ENCODE measurements at regions not wholly inside any gene's neighbourhood (a gene's known extent, or its start where the extent isn't known, plus 50 kb on each side); places are given as distances from the start of the nearest gene placed in this dataset.
A peak's percentile ranks its signal among the peaks of the same experiment; 100 is the strongest.
"Not testable (repeated sequence)": the region's sequence is repeated elsewhere in the genome, so short reads cannot be mapped to it uniquely, and the experiment has no call there.

DNA sequence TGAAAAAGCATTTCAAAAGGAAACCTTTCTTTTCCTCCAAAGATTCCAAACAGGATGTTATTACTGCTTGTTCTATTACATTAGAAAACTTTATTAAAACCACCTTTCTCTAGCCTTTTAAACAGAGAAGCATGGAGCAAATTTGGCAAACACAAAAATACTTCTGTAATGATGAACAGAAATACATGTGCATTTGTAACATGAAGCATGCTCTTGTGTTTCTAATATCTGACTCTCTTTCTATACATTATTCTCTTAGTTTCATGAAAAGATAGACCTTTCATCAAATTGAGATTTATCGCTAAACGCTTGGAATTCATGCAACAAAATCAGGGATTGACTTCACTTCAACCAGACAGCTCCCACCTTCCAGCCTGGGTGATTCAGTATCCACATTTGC is 152.8 kb upstream of the IRS2 start:
- DNase-seq: no peak
- H3K4me1 ChIP-seq (ENCODE audit: control insufficient read depth, insufficient read depth, low read length): no peaks in the 10 kb centered on the region
- no peak overlapping the region for H3K27ac Mint-ChIP-seq
- no peak overlapping the region for H3K9ac ChIP-seq (ENCODE audit: extremely low read depth, low read length, poor library complexity, severe bottlenecking)
- 96 to 100% methylated on average over 2 of the region's 2 CpGs for WGBS, 2 experiments (ENCODE audit: insufficient coverage in 1 of 2, insufficient read length in 1 of 2)
- no peaks in the 10 kb centered on the region for H3K27me3 Mint-ChIP-seq (ENCODE audit: insufficient read depth)
- no peaks in the 10 kb centered on the region for H3K27me3 ChIP-seq (ENCODE audit: control insufficient read depth, insufficient read depth, low read length, poor library complexity, severe bottlenecking)
- H3K9me3 Mint-ChIP-seq: peaks cover 3% of the 10 kb centered on the region
- no peaks in the 10 kb centered on the region for H3K36me3 Mint-ChIP-seq (ENCODE audit: low read depth)
- H3K9me3 ChIP-seq (ENCODE audit: control insufficient read depth, low read length): no peaks in the 10 kb centered on the region
- TF ChIP-seq CTCF (conservative IDR thresholded peaks at IDR 0.05): no peak
- H3K4me3 Mint-ChIP-seq: no peak overlapping the region
- no peak overlapping the region for H3K4me3 ChIP-seq (ENCODE audit: low read length)
- no peaks in the 10 kb centered on the region for H3K4me1 Mint-ChIP-seq
- no peak overlapping the region for H3K27ac ChIP-seq (ENCODE audit: low read depth, low read length)
- no peaks in the 10 kb centered on the region for H3K36me3 ChIP-seq (ENCODE audit: control insufficient read depth, insufficient read depth, low read length)

GRCh38 chr13:109938255-109938936 is 152.0 kb upstream of the IRS2 start:
- H3K27ac ChIP-seq (ENCODE audit: low read depth, low read length): no peak overlapping the region
- no peak overlapping the region for H3K4me3 Mint-ChIP-seq
- no peaks in the 10 kb centered on the region for H3K4me1 Mint-ChIP-seq
- H3K9ac ChIP-seq (ENCODE audit: extremely low read depth, low read length, poor library complexity, severe bottlenecking): no peak overlapping the region
- no peaks in the 10 kb centered on the region for H3K27me3 Mint-ChIP-seq (ENCODE audit: insufficient read depth)
- no peak overlapping the region for H3K4me3 ChIP-seq (ENCODE audit: low read length)
- H3K4me1 ChIP-seq (ENCODE audit: control insufficient read depth, insufficient read depth, low read length): no peaks in the 10 kb centered on the region
- H3K9me3 ChIP-seq (ENCODE audit: control insufficient read depth, low read length): no peaks in the 10 kb centered on the region
- DNase-seq: no peak
- 88 to 98% methylated on average over 7 to 10 of the region's 10 CpGs for WGBS, 2 experiments (ENCODE audit: insufficient coverage in 1 of 2, insufficient read length in 1 of 2)
- peaks cover 2% of the 10 kb centered on the region for H3K9me3 Mint-ChIP-seq
- no peaks in the 10 kb centered on the region for H3K36me3 ChIP-seq (ENCODE audit: control insufficient read depth, insufficient read depth, low read length)
- H3K27me3 ChIP-seq (ENCODE audit: control insufficient read depth, insufficient read depth, low read length, poor library complexity, severe bottlenecking): no peaks in the 10 kb centered on the region
- H3K27ac Mint-ChIP-seq: no peak overlapping the region
- TF ChIP-seq CTCF (conservative IDR thresholded peaks at IDR 0.05): no peak
- H3K36me3 Mint-ChIP-seq (ENCODE audit: low read depth): no peaks in the 10 kb centered on the region

DNA sequence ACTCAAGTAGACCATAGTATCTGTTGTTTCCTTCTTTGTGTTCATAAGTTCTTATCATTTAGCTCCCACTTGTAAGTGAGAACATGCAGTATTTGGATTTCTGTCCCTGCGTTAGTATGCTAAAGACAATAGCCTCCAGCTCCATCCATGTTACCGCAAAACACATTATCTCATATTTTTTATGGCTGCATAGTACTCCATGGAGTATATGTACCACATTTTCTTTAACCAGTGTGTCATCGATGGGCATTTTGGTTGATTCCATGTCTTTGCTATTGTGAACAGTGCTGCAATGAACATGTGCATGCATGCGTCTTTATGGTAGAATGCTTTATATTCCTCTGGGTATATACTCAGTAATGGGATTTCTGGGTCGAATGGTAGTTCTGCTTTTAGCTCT is 148.1 kb upstream of the IRS2 start:
- H3K4me3 Mint-ChIP-seq; H3K36me3 ChIP-seq (ENCODE audit: control insufficient read depth, insufficient read depth, low read length); H3K9me3 ChIP-seq (ENCODE audit: control insufficient read depth, low read length); H3K9ac ChIP-seq (ENCODE audit: extremely low read depth, low read length, poor library complexity, severe bottlenecking); H3K27ac ChIP-seq (ENCODE audit: low read depth, low read length); H3K9me3 Mint-ChIP-seq; DNase-seq; H3K27ac Mint-ChIP-seq; H3K36me3 Mint-ChIP-seq (ENCODE audit: low read depth); H3K4me3 ChIP-seq (ENCODE audit: low read length); H3K27me3 ChIP-seq (ENCODE audit: control insufficient read depth, insufficient read depth, low read length, poor library complexity, severe bottlenecking); H3K4me1 ChIP-seq (ENCODE audit: control insufficient read depth, insufficient read depth, low read length); H3K4me1 Mint-ChIP-seq; H3K27me3 Mint-ChIP-seq (ENCODE audit: insufficient read depth): not testable (repeated sequence)
- WGBS, 2 experiments (ENCODE audit: insufficient coverage in 1 of 2, insufficient read length in 1 of 2): 74 to 94% methylated on average over 2 to 5 of the region's 5 CpGs

- no peak overlapping the region for H3K4me3 Mint-ChIP-seq
- WGBS, 2 experiments (ENCODE audit: insufficient coverage in 1 of 2, insufficient read length in 1 of 2): 80 to 100% methylated on average over 1 to 5 of the region's 7 CpGs
- H3K27ac ChIP-seq (ENCODE audit: low read depth, low read length): no peak overlapping the region
- H3K4me3 ChIP-seq (ENCODE audit: low read length): no peak overlapping the region
- DNase-seq: peak; percentile 51
- H3K4me1 ChIP-seq (ENCODE audit: control insufficient read depth, insufficient read depth, low read length): no peaks in the 10 kb centered on the region
- no peaks in the 10 kb centered on the region for H3K27me3 ChIP-seq (ENCODE audit: control insufficient read depth, insufficient read depth, low read length, poor library complexity, severe bottlenecking)
- H3K27me3 Mint-ChIP-seq (ENCODE audit: insufficient read depth): no peaks in the 10 kb centered on the region
- no peaks in the 10 kb centered on the region for H3K4me1 Mint-ChIP-seq
- H3K9me3 Mint-ChIP-seq: no peaks in the 10 kb centered on the region
- H3K9ac ChIP-seq (ENCODE audit: extremely low read depth, low read length, poor library complexity, severe bottlenecking): no peak overlapping the region
- TF ChIP-seq CTCF (conservative IDR thresholded peaks at IDR 0.05): no peak
- H3K36me3 ChIP-seq (ENCODE audit: control insufficient read depth, insufficient read depth, low read length): no peaks in the 10 kb centered on the region
- H3K27ac Mint-ChIP-seq: no peak overlapping the region
- no peaks in the 10 kb centered on the region for H3K36me3 Mint-ChIP-seq (ENCODE audit: low read depth)
- H3K9me3 ChIP-seq (ENCODE audit: control insufficient read depth, low read length): no peaks in the 10 kb centered on the region
These were observed 147.1 kb upstream of the IRS2 start for GRCh38 chr13:109933476-109933875.
